PC-9 (cell line): ENCODE measurements at regions not wholly inside any gene's neighbourhood (a gene's known extent, or its start where the extent isn't known, plus 50 kb on each side); places are given as distances from the start of the nearest gene placed in this dataset.
A peak's percentile ranks its signal among the peaks of the same experiment; 100 is the strongest.

ENCODE experiments used
- BruUV-seq: library from RNA; stranded (reverse); fragments of 400-500 nt; replicated peaks from 2 replicates; lab custom pipeline; 2021; lab: Mats Ljungman, UMichigan
- CTCF ChIA-PET: fragments of 300-600 bp; sonication (Branson Sonifier 250); formaldehyde crosslinking; loops from one replicate; lab custom pipeline; 2022; ENCODE audit warnings: antibody characterized with exemption; lab: Charles Lee
- POLR2A ChIA-PET: fragments of 300-600 bp; sonication (Branson Sonifier 250); formaldehyde crosslinking; loops from one replicate; lab custom pipeline; 2022; ENCODE audit warnings: antibody characterized with exemption; ENCODE audit not compliant: unreplicated experiment; lab: Charles Lee
- DNase-seq, 2 experiments: peaks; one replicate each; pipeline versions ENCODE4 v3.0.0 to v3.0.0-alpha.2; 2015 to 2022; ENCODE audit warnings: mixed read lengths in 1 of 2
- H2AFZ ChIP-seq: fragments of 200-600 bp; sonication (generic); 2 replicates; pipeline ENCODE4 v1.8.1; 2017; ENCODE audit warnings: antibody characterized with exemption
- H3F3A ChIP-seq: fragments of 200-600 bp; sonication (generic); 2 replicates; pipeline ENCODE4 v1.8.1; 2017; ENCODE audit warnings: antibody characterized with exemption, mild to moderate bottlenecking, low read depth; ENCODE audit not compliant: insufficient read depth
- H3K27ac ChIP-seq: fragments of 200-600 bp; sonication (generic); 2 replicates; pipeline ENCODE4 v1.6.1; 2016; ENCODE audit warnings: mixed run types
- H3K27me3 ChIP-seq: fragments of 200-600 bp; sonication (generic); 2 replicates; pipeline ENCODE4 v1.6.1; 2016; ENCODE audit warnings: low read depth, mixed run types; ENCODE audit not compliant: insufficient read depth
- H3K36me3 ChIP-seq: fragments of 200-600 bp; sonication (generic); 2 replicates; pipeline ENCODE4 v1.6.1; 2016; ENCODE audit warnings: low read depth, mixed run types
- H3K4me1 ChIP-seq: fragments of 200-600 bp; sonication (generic); replicated peaks from 2 replicates; pipeline ENCODE4 v1.6.1; 2016; ENCODE audit warnings: mixed run types; ENCODE audit not compliant: insufficient read depth
- H3K4me2 ChIP-seq: fragments of 200-600 bp; sonication (generic); 2 replicates; pipeline ENCODE4 v1.6.1; 2017; ENCODE audit warnings: mixed run types
- H3K4me3 ChIP-seq: fragments of 200-600 bp; sonication (generic); 2 replicates; pipeline ENCODE4 v1.6.1; 2016; ENCODE audit warnings: mixed run types
- H3K79me2 ChIP-seq: fragments of 200-600 bp; sonication (generic); 2 replicates; pipeline ENCODE4 v1.6.1; 2017; ENCODE audit warnings: low read depth, mixed run types
- H3K9me2 ChIP-seq: fragments of 200-600 bp; sonication (generic); 2 replicates; pipeline ENCODE4 v1.8.1; 2017; ENCODE audit warnings: mild to moderate bottlenecking; ENCODE audit not compliant: insufficient read depth
- H3K9me3 ChIP-seq: fragments of 200-600 bp; sonication (generic); 2 replicates; pipeline ENCODE4 v1.8.1; 2016; ENCODE audit warnings: low read depth; ENCODE audit not compliant: insufficient read depth
- H4K20me1 ChIP-seq: fragments of 200-600 bp; sonication (generic); 2 replicates; pipeline ENCODE4 v1.8.1; 2017; ENCODE audit not compliant: insufficient read depth
- CTCF ChIP-seq: fragments of 200-600 bp; sonication (generic); conservative IDR thresholded peaks from 2 replicates; pipeline ENCODE4 v1.6.1; 2017; ENCODE audit warnings: mixed run types, antibody characterized with exemption, mild to moderate bottlenecking, moderate library complexity
- EZH2 ChIP-seq: fragments of 200-600 bp; sonication (generic); IDR thresholded peaks from 2 replicates; pipeline ENCODE4 v1.8.0; 2017; ENCODE audit warnings: antibody characterized with exemption, low read depth
- intact Hi-C: fragments of 100-400 bp; cut with micrococcal nuclease; formaldehyde crosslinking; loops from one replicate; pipeline ENCODE4 v1.10.0; 2022; ENCODE audit not compliant: unreplicated experiment

- Histone ChIP-seq H3K9me2 (no peaks in the 10 kb centered on the region), H2AFZ (no peak overlapping the region), H3K27ac (no peak overlapping the region), H3K4me3 (no peak overlapping the region), H3K9me3 (no peaks in the 10 kb centered on the region), H3K4me2 (no peak overlapping the region), H3K4me1 (no peaks in the 10 kb centered on the region), H3K27me3 (no peaks in the 10 kb centered on the region), H3K36me3 (no peaks in the 10 kb centered on the region), H4K20me1 (no peaks in the 10 kb centered on the region), H3F3A (no peaks in the 10 kb centered on the region), H3K79me2 (no peaks in the 10 kb centered on the region)
- POLR2A ChIA-PET, result no interaction called here
- CTCF ChIA-PET, result no interaction called here
- DNase-seq, result no peak
- no TSS peak for BruUV-seq
- intact Hi-C loops, result no loop called here
- TF ChIP-seq EZH2, result no peak
- TF ChIP-seq CTCF, result no peak
Observed at GRCh38 chr3:23029001-23029400, 174.1 kb upstream of the UBE2E2 start.

- DNase-seq, result peak; percentile 40 to 84
- Histone ChIP-seq H3K9me3 (no peaks in the 10 kb centered on the region), H3K4me3 (peak overlapping the region; percentile 0; the same call in 1 of the 2 replicates), H3K4me2 (peak overlapping the region; percentile 57), H2AFZ (0 out of 2 replicates have a peak overlapping the region, but pooled peaks have one; percentile 14), H4K20me1 (no peaks in the 10 kb centered on the region), H3K36me3 (no peaks in the 10 kb centered on the region), H3K9me2 (no peaks in the 10 kb centered on the region), H3K27me3 (no peaks in the 10 kb centered on the region), H3F3A (no peaks in the 10 kb centered on the region), H3K27ac (no peak overlapping the region), H3K4me1 (peaks cover 10% of the 10 kb centered on the region; the same call in 1 of the 2 replicates), H3K79me2 (no peaks in the 10 kb centered on the region)
- ChIA-PET POLR2A (interaction anchor here (0.6 to 0.8 kb wide), 3 partner anchors 19 to 912 kb away, joined by 3 to 6 read pairs (median 5); no protein-coding TSS in a partner anchor), CTCF (no interaction called here)
- intact Hi-C loops, result loop anchor here (2.0 to 5.0 kb wide), 2 partner anchors 61 to 79 kb away; no protein-coding TSS in a partner anchor
- TF ChIP-seq EZH2 (no peak), CTCF (no peak)
- no TSS peak for BruUV-seq
Observed at GRCh38 chr3:23035927-23036640, 167.0 kb upstream of the UBE2E2 start.

- no TSS peak for BruUV-seq
Observed at GRCh38 chr3:23036728-23037127, 166.4 kb upstream of the UBE2E2 start.

More at GRCh38 chr3:23036728-23037127, 166.4 kb upstream of the UBE2E2 start:
- H3K4me1 ChIP-seq, result peaks cover 11% of the 10 kb centered on the region; the same call in 1 of the 2 replicates
- H3K36me3 ChIP-seq, result no peaks in the 10 kb centered on the region
- H3K9me2 ChIP-seq, result no peaks in the 10 kb centered on the region
- H4K20me1 ChIP-seq, result no peaks in the 10 kb centered on the region
- TF ChIP-seq CTCF, result no peak
- no peak for TF ChIP-seq EZH2
- CTCF ChIA-PET, result no interaction called here
- no peaks in the 10 kb centered on the region for H3K9me3 ChIP-seq
- 0 out of 2 replicates have a peak overlapping the region, but pooled peaks have one; percentile 14 for H2AFZ ChIP-seq
- peak overlapping the region; percentile 57; the same call in 1 of the 2 replicates for H3K4me2 ChIP-seq
- no peak overlapping the region for H3K4me3 ChIP-seq
- intact Hi-C loops, result loop anchor here (2.0 to 5.0 kb wide), 2 partner anchors 61 to 78 kb away; no protein-coding TSS in a partner anchor
- no peak overlapping the region for H3K27ac ChIP-seq
- POLR2A ChIA-PET, result no interaction called here
- H3F3A ChIP-seq, result no peaks in the 10 kb centered on the region
- DNase-seq, result no peak
- no peaks in the 10 kb centered on the region for H3K27me3 ChIP-seq
- no peaks in the 10 kb centered on the region for H3K79me2 ChIP-seq
